HG02678 (cell line): ENCODE measurements at regions not wholly inside any gene's neighbourhood (a gene's known extent, or its start where the extent isn't known, plus 50 kb on each side); places are given as distances from the start of the nearest gene placed in this dataset.
"Not testable (repeated sequence)": the region's sequence is repeated elsewhere in the genome, so short reads cannot be mapped to it uniquely, and the experiment has no call there.

Source experiments
- ATAC-seq: cut with Tn5 transposase; IDR thresholded peaks from one replicate; pipeline ENCODE4 v1.9.1; 2021; ENCODE audit warnings: mild to moderate bottlenecking, moderate library complexity; ENCODE audit not compliant: unreplicated experiment

DNA sequence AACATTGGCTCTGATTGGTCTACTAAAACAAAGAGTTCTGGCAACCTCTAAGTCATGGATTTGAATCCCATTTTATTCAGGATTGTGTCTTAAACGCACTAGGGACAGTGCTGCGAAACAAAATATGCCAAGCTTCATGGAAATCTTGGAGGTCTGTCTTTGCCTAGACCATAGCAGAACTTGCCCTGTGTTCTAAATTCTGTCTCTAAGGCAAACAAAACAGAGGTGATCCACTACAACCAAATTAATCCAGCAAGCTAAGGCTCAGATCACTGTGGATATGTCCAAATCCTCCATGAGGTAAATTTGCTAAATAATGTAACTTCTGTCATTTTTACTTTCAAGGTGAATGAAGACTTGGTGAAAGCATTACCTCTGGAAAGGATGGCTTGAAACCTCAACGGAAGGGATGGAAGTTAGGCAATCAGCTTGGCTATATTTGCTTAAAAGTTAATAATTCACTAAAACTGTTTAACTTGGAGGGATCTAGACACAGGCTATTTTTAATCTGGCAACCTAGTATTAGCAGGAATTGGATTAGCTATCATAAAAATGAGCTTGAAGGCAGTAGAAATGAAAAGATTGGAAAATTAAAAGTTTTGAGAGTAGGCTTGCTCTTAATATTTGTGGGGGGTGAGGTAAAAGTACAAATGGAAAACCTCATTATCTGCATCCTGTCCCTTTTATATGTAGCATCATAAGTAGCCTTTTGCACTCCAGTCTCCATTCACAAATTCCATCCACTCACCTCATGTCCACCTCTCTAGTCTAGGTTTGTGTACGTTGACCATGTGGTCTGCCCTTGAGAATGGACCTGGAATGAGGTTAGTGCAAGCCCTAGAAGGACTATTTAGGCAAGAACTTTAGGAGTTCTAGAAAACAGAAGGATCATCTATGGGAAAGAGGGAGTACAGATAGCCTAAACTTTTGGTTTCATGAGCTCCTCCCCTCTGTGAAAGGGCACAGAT, 176.2 kb downstream of the SMC2 start:
- no peak for ATAC-seq

DNA sequence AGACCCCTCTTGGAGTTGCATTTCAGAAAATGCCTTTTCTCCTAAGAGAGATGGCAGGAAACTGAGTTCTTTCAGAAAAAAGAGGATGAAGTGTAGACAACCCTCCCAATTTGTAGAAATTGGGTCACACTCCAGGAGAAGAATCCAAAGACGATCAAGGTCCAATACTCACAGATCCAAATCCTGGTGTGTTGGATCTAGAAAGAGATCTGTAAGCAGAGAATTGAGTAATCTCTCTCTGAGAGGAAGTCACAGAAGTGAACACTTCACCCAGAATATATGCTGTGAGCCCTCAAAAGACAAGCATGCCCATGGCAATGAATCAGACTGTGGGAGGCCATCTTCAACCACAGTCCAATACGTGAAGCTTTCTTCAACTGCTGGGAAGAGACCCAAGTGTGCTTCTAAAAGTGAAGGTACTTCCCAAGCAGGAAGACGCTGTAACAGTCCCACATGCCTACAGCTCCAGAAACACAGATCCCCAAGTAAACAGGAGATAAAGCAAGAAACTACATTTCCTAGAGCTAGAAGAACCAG, 182.7 kb downstream of the SMC2 start:
- ATAC-seq, result no peak

GRCh38 chr9:104278929-104279496, 184.9 kb downstream of the SMC2 start:
- ATAC-seq, result no peak

- ATAC-seq, result no peak
These were observed 185.5 kb downstream of the SMC2 start for GRCh38 chr9:104279535-104280177.

DNA sequence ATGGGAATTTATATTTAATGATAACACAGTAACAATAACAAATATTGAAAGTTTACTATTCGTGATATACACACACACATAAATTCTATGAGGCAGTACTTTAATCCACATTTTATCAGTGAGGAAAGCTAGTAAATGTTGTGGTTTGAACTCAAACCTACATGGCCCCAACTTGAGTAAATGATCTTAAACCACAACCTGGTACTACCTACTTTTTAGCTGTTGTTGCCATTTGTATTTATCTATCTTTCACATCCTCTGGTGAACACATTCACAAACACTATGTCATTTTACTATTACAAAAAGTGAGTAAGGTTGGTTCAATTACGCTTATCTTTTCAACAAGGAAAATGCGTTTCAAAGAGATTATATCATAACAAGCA, 186.1 kb downstream of the SMC2 start:
- ATAC-seq, result no peak

DNA sequence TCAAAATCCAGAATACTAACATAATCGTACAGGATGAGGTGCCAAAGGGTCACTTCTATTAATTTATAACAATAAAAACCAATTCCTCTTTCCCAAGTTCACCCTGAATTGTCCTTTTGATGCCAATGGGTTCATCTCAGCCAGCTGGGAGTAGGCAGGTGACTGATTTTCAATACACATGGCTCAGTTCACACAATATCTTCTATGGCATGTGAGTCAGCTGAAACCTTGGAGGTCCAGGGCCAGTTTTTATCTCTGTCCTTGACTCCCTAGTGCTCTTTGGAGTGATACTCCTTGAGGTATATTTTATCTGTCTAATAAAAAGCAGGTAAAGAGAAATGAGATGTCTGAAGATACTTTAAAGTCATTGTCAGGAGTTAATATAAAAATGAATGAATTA, 186.6 kb downstream of the SMC2 start:
- ATAC-seq, result no peak

DNA sequence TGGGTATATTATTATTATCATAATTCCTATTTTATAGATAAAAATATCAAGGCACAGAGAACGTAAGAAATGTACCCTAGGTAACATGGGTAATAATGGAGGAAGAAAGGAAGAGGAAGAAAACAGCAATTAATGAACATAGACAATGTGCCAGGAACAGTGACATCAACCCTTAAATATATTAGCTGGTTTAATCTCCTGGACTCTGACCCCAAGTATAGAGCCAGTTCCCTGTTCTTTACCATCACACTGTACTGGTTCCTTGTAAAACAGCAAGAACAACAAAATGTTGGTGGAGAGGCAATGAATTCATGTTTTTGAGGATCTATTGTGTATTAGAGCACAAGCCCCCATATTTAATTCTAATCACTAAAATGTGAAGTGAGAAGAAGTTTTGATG, 192.1 kb downstream of the SMC2 start:
- no peak for ATAC-seq

- ATAC-seq, result no peak
These were observed 192.7 kb downstream of the SMC2 start for GRCh38 chr9:104286799-104287198.

DNA sequence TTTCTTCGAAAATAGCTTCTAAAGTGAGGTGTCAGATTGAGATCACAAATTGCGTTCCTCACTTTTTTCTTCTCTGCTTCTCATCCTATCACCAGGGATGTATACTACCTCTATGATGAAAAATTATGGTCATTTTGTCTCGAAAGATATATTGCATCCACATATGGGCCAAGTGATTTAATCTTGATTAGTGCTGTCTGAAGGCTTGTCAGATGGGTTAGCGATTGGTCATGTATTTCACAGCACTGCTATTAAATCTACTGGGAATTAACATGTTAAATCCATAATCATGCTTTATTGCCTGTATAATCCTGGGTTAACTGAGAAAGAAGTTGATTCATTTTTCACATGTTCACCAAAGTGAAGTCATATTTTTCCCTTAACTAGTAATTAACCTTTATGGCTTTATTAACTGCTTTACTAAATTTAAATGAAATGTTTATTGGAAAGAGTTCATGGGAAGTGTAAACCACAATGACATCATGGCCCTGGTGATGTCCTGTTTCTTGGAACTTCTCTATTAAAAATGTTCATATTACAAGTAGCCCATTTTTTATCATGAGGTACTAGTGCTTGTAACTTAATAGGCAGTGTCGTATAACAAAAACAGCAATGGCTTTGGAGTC, 193.3 kb downstream of the SMC2 start:
- ATAC-seq, result no peak

DNA sequence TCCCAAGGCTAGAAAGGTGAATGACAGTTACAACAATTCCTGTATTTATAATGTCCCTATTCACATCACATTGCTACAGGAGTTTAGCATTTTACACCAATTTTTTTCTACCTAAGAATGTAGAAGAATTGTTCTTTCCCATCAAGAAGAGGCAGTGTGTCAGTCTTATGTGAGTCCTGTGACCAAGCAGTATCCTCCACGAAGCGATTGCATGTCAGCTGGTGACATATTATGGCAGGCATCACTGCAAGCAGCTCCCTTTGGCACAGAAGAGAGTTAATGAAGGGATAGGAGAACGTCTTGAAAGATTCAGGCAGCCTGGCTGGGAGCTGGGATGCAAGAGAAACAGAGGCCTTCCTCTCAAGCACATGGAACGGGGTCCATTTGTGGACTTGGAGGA, 199.8 kb downstream of the SMC2 start:
- ATAC-seq, result no peak

DNA sequence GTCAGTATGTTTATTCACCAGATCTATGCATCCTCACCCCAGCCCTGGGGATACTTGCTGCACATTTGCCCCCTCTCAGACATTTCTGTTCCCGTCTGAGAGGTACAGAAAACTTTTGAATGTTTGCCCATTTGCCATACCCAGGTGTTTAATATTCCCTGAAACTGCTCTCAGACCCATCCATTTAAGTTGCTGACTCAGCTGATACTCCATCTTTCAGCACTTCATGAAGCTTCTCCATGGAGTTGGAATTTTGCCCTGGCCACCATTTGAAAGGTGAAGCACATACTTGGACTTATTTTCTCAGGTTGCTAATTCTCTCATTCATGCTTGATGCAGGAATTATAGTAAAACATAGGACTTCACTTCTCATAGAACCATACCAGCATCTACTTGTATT, 203.9 kb upstream of the OR13F1 start:
- no peak for ATAC-seq

- ATAC-seq, result no peak
These were observed 202.3 kb upstream of the OR13F1 start for GRCh38 chr9:104301755-104302154.

DNA sequence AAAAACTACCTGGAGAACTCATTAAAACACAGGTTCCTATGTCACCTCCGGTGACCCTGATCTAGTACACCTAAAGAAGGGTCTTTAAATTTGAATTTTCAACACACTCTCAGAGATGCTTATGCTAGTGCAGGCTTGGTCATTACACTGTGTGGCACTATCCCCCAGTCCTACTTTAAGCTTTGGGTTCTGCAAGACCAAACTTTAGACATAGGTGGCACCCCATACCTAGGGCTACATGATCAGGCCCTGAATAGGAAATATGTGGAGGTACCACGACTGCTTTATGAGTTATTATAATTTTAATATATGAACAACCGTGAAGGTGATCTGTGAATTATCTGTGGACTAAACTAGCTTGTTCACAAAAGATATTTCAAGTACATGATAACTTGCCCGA, 201.3 kb upstream of the OR13F1 start:
- no peak for ATAC-seq

DNA sequence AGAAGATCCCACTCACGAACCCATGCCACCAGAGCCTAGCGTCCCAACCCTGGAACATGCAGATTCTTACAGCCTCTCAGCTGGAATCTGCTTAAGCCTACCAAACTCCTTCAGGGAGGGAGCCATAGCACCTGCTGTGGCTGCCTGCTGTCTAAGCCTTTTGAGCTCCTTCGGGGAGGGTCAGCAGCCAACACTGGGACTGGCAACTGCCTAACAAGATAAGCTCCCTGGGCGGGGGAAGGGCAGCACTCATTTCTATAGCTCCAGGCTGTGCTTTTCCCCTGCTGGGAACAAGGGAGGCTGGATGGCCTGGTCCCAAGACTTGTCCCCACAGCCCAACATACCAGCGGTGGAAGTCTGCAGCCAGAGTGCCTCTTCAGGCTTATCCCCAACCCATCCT, 199.1 kb upstream of the OR13F1 start:
- ATAC-seq, result no peak

GRCh38 chr9:104313396-104314110, 190.5 kb upstream of the OR13F1 start:
- no peak for ATAC-seq

- not testable (repeated sequence) for ATAC-seq
These were observed 187.7 kb upstream of the OR13F1 start for GRCh38 chr9:104316201-104317009.

- ATAC-seq, result no peak
These were observed 184.9 kb upstream of the OR13F1 start for GRCh38 chr9:104319198-104319597.

- no peak for ATAC-seq
These were observed 184.4 kb upstream of the OR13F1 start for GRCh38 chr9:104319685-104320084.

GRCh38 chr9:104322596-104322995, 181.5 kb upstream of the OR13F1 start:
- no peak for ATAC-seq
